Smooth muscle cell (in vitro differentiated cells): ENCODE measurements at regions not wholly inside any gene's neighbourhood (a gene's known extent, or its start where the extent isn't known, plus 50 kb on each side); places are given as distances from the start of the nearest gene placed in this dataset.
A peak's percentile ranks its signal among the peaks of the same experiment; 100 is the strongest.

Source experiments
- DNase-seq: peaks from one replicate; lab custom pipeline; 2025; ENCODE audit not compliant: unreplicated experiment; lab: John Stamatoyannopoulos, UW
- H2AFZ ChIP-seq: fragments of 200-600 bp; sonication (generic); 2 replicates; pipeline ENCODE4 v1.6.0; 2016; ENCODE audit warnings: antibody characterized with exemption, low read depth, mild to moderate bottlenecking
- H3F3A ChIP-seq: fragments of 200-600 bp; sonication (generic); 2 replicates; pipeline ENCODE4 v1.6.0; 2017; ENCODE audit warnings: antibody characterized with exemption, low read depth
- H3K27ac ChIP-seq: fragments of 200-600 bp; sonication (generic); 2 replicates; pipeline ENCODE4 v1.5.1; 2016; ENCODE audit warnings: low read depth, mild to moderate bottlenecking
- H3K27me3 ChIP-seq: fragments of 200-600 bp; sonication (generic); 2 replicates; pipeline ENCODE4 v1.6.1; 2016; ENCODE audit warnings: low read depth, mild to moderate bottlenecking
- H3K36me3 ChIP-seq: fragments of 200-600 bp; sonication (generic); 2 replicates; pipeline ENCODE4 v1.5.1; 2016; ENCODE audit warnings: low read depth
- H3K4me1 ChIP-seq: fragments of 200-600 bp; sonication (generic); 2 replicates; pipeline ENCODE4 v1.5.1; 2016; ENCODE audit warnings: low read depth
- H3K4me2 ChIP-seq: fragments of 200-600 bp; sonication (generic); 2 replicates; pipeline ENCODE4 v1.6.0; 2016; ENCODE audit warnings: mild to moderate bottlenecking
- H3K4me3 ChIP-seq: fragments of 200-600 bp; sonication (generic); 2 replicates; pipeline ENCODE4 v1.5.1; 2016; ENCODE audit warnings: mild to moderate bottlenecking
- H3K79me2 ChIP-seq: fragments of 200-600 bp; sonication (generic); 2 replicates; pipeline ENCODE4 v1.6.0; 2016; ENCODE audit warnings: low read depth, mild to moderate bottlenecking
- H3K9ac ChIP-seq: fragments of 200-600 bp; sonication (generic); 2 replicates; pipeline ENCODE4 v1.6.0; 2016; ENCODE audit warnings: low read depth
- H3K9me3 ChIP-seq: fragments of 200-600 bp; sonication (generic); replicated peaks from 2 replicates; pipeline ENCODE4 v1.5.1; 2016; ENCODE audit warnings: low read depth
- H4K20me1 ChIP-seq: fragments of 200-600 bp; sonication (generic); 2 replicates; pipeline ENCODE4 v1.6.0; 2016; ENCODE audit warnings: low read depth
- CTCF ChIP-seq: fragments of 200-600 bp; sonication (generic); IDR thresholded peaks from 2 replicates; pipeline ENCODE4 v1.5.1; 2017; ENCODE audit warnings: borderline replicate concordance, mild to moderate bottlenecking, antibody characterized with exemption; ENCODE audit not compliant: insufficient read depth, poor library complexity, severe bottlenecking
- WGBS: methylation state at CpG from one replicate; pipeline ENCODE4 v1.1.7; 2016; ENCODE audit warnings: low lambda C conversion rate; 5-methylcytosine and 5-hydroxymethylcytosine counted together

GRCh38 chr3:70738291-70738681, 425.8 kb upstream of the MDFIC2 start:
- no peaks in the 10 kb centered on the region for H4K20me1 ChIP-seq
- no peak overlapping the region for H3K9ac ChIP-seq
- H2AFZ ChIP-seq: no peak overlapping the region
- H3K27ac ChIP-seq: no peak overlapping the region
- H3K79me2 ChIP-seq: no peaks in the 10 kb centered on the region
- no peaks in the 10 kb centered on the region for H3K9me3 ChIP-seq
- TF ChIP-seq CTCF: no peak
- no peaks in the 10 kb centered on the region for H3F3A ChIP-seq
- H3K4me2 ChIP-seq: no peak overlapping the region
- H3K4me3 ChIP-seq: no peak overlapping the region
- no peaks in the 10 kb centered on the region for H3K27me3 ChIP-seq
- no peaks in the 10 kb centered on the region for H3K4me1 ChIP-seq
- DNase-seq: no peak
- no peaks in the 10 kb centered on the region for H3K36me3 ChIP-seq
- 78% methylated on average over 4 of the region's 4 CpGs for WGBS

- H2AFZ ChIP-seq: no peak overlapping the region
- no peak for TF ChIP-seq CTCF
- DNase-seq: no peak
Measured at GRCh38 chr3:70737666-70738290, 425.3 kb upstream of the MDFIC2 start.

GRCh38 chr3:70736009-70736408, 423.6 kb upstream of the MDFIC2 start:
- peak overlapping the region; percentile 41 for H3K27ac ChIP-seq
- DNase-seq: no peak
- no peak overlapping the region for H3K9ac ChIP-seq
- H4K20me1 ChIP-seq: no peaks in the 10 kb centered on the region
- H3K36me3 ChIP-seq: no peaks in the 10 kb centered on the region
- no peaks in the 10 kb centered on the region for H3K9me3 ChIP-seq
- H2AFZ ChIP-seq: no peak overlapping the region
- H3K4me1 ChIP-seq: no peaks in the 10 kb centered on the region
- H3F3A ChIP-seq: no peaks in the 10 kb centered on the region
- H3K4me2 ChIP-seq: no peak overlapping the region
- 62% methylated on average over 1 of the region's 1 CpG for WGBS
- no peak overlapping the region for H3K4me3 ChIP-seq
- H3K79me2 ChIP-seq: no peaks in the 10 kb centered on the region
- no peak for TF ChIP-seq CTCF
- H3K27me3 ChIP-seq: no peaks in the 10 kb centered on the region

More at GRCh38 chr3:70737666-70738290, 425.3 kb upstream of the MDFIC2 start:
- Histone ChIP-seq H3K4me2 (no peak overlapping the region), H3K27ac (no peak overlapping the region), H3K36me3 (no peaks in the 10 kb centered on the region), H3K4me3 (no peak overlapping the region), H4K20me1 (no peaks in the 10 kb centered on the region), H3K9me3 (no peaks in the 10 kb centered on the region), H3F3A (no peaks in the 10 kb centered on the region), H3K9ac (no peak overlapping the region), H3K4me1 (no peaks in the 10 kb centered on the region), H3K27me3 (no peaks in the 10 kb centered on the region), H3K79me2 (no peaks in the 10 kb centered on the region)
- WGBS: 64% methylated on average over 2 of the region's 2 CpGs

- no peak for TF ChIP-seq CTCF
- H3K9ac ChIP-seq: no peak overlapping the region
- H2AFZ ChIP-seq: no peak overlapping the region
- no peaks in the 10 kb centered on the region for H3F3A ChIP-seq
- no peaks in the 10 kb centered on the region for H4K20me1 ChIP-seq
- no peaks in the 10 kb centered on the region for H3K9me3 ChIP-seq
- no peak overlapping the region for H3K27ac ChIP-seq
- H3K4me1 ChIP-seq: peaks cover 3% of the 10 kb centered on the region
- no peaks in the 10 kb centered on the region for H3K27me3 ChIP-seq
- H3K36me3 ChIP-seq: no peaks in the 10 kb centered on the region
- 90% methylated on average over 3 of the region's 3 CpGs for WGBS
- no peak overlapping the region for H3K4me2 ChIP-seq
- no peak overlapping the region for H3K4me3 ChIP-seq
- H3K79me2 ChIP-seq: no peaks in the 10 kb centered on the region
- DNase-seq: no peak
Measured at GRCh38 chr3:70734756-70735155, 422.3 kb upstream of the MDFIC2 start.
